Karpas-422 (cell line): ENCODE measurements at regions not wholly inside any gene's neighbourhood (a gene's known extent, or its start where the extent isn't known, plus 50 kb on each side); places are given as distances from the start of the nearest gene placed in this dataset.

ENCODE experiments used
- DNase-seq: peaks from one replicate; pipeline ENCODE4 v3.0.0-alpha.2; 2015
- H2AFZ ChIP-seq: fragments of 200-600 bp; sonication (generic); 2 replicates; pipeline ENCODE4 v1.6.1; 2014; ENCODE audit warnings: antibody characterized with exemption, low read length, mixed read lengths
- H3K27ac ChIP-seq: fragments of 200-600 bp; sonication (generic); 2 replicates; pipeline ENCODE4 v1.5.1; 2014; ENCODE audit warnings: mild to moderate bottlenecking, low read length, moderate library complexity
- H3K27me3 ChIP-seq: fragments of 200-600 bp; sonication (generic); 2 replicates; pipeline ENCODE4 v1.6.1; 2014; ENCODE audit warnings: low read length, mixed read lengths
- H3K36me3 ChIP-seq: fragments of 200-600 bp; sonication (generic); 2 replicates; pipeline ENCODE4 v1.6.1; 2014; ENCODE audit warnings: low read length, mixed read lengths; ENCODE audit not compliant: insufficient read depth
- H3K4me1 ChIP-seq: fragments of 200-600 bp; sonication (generic); 2 replicates; pipeline ENCODE4 v1.6.1; 2014; ENCODE audit warnings: mild to moderate bottlenecking, low read length, mixed read lengths
- H3K4me2 ChIP-seq: fragments of 200-600 bp; sonication (generic); 2 replicates; pipeline ENCODE4 v1.6.1; 2014; ENCODE audit warnings: low read length, low read depth, mild to moderate bottlenecking; ENCODE audit not compliant: poor library complexity, severe bottlenecking
- H3K4me3 ChIP-seq: fragments of 200-600 bp; sonication (generic); 2 replicates; pipeline ENCODE4 v1.5.1; 2014; ENCODE audit warnings: mild to moderate bottlenecking, antibody characterized with exemption, low read length, mixed read lengths
- H3K79me2 ChIP-seq: fragments of 200-600 bp; sonication (generic); 2 replicates; pipeline ENCODE4 v1.6.1; 2014; ENCODE audit warnings: mild to moderate bottlenecking, low read length, mixed read lengths
- H3K9ac ChIP-seq: fragments of 200-600 bp; sonication (generic); 2 replicates; pipeline ENCODE4 v1.6.0; 2014; ENCODE audit warnings: low read length
- H3K9me2 ChIP-seq: fragments of 200-600 bp; sonication (generic), shearing (Covaris generic); replicated peaks from 2 replicates; pipeline ENCODE4 v1.6.0; 2014; ENCODE audit warnings: mild to moderate bottlenecking, low read length, moderate library complexity; ENCODE audit not compliant: insufficient read depth
- H3K9me3 ChIP-seq: fragments of 300-700, 200-600 bp; sonication (generic); 2 replicates; pipeline ENCODE4 v1.6.1; 2014; ENCODE audit warnings: low read length, mixed read lengths
- H4K20me1 ChIP-seq: fragments of 200-600 bp; sonication (generic); 2 replicates; pipeline ENCODE4 v1.6.1; 2014; ENCODE audit warnings: mild to moderate bottlenecking, antibody characterized with exemption, low read length, low read depth; ENCODE audit not compliant: insufficient read depth

DNA sequence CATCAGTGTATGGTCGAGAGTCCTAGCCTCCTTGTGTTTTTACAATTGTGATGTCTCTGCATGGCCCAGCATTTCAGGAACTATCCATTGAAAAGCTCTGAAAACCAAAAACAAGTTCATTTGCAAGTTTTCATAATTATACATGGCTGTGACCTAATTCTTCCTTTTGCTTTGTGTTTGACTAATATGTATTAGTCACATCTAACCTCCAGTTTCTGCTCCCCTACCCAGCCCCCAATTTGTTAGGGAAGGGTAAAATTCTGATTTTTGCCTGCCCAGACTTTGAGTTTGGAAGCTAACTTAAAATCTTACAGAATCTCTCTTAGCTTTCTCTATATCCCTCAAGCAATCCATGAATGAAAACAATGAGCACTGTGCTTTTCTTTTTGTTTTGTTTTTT is 128.2 kb upstream of the SEMA6A start:
- Histone ChIP-seq H3K4me1 (no peaks in the 10 kb centered on the region), H3K9ac (no peak overlapping the region), H3K36me3 (no peaks in the 10 kb centered on the region), H3K79me2 (no peaks in the 10 kb centered on the region), H3K27me3 (no peaks in the 10 kb centered on the region), H4K20me1 (no peaks in the 10 kb centered on the region), H3K9me3 (no peaks in the 10 kb centered on the region), H3K9me2 (no peaks in the 10 kb centered on the region), H3K4me3 (no peak overlapping the region), H3K4me2 (no peak overlapping the region), H2AFZ (no peak overlapping the region), H3K27ac (no peak overlapping the region)
- no peak for DNase-seq

DNA sequence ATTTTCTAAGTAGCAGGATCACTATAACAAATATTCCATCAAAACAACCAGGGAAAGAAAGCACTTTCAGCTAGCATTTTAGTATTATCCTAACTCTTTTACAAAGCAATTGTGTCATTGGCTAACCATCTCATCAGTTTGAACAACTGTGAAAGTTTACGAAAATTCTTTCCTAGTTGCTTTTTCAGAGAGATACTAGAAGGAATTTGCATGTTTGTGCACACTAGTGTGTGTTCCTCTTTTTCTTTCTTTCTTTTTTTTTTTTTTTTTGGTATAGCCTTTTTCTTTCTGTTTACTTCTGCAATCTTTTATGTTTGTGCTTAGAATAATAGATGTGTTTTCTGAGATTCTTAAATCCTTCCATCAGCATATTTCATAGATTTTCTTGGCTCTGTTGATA is 124.7 kb upstream of the SEMA6A start:
- Histone ChIP-seq H4K20me1 (no peaks in the 10 kb centered on the region), H3K79me2 (no peaks in the 10 kb centered on the region), H3K4me3 (no peak overlapping the region), H3K36me3 (no peaks in the 10 kb centered on the region), H3K4me2 (no peak overlapping the region), H3K9me2 (no peaks in the 10 kb centered on the region), H3K9me3 (no peaks in the 10 kb centered on the region), H2AFZ (no peak overlapping the region), H3K27ac (no peak overlapping the region), H3K27me3 (no peaks in the 10 kb centered on the region), H3K4me1 (no peaks in the 10 kb centered on the region), H3K9ac (no peak overlapping the region)
- no peak for DNase-seq

DNA sequence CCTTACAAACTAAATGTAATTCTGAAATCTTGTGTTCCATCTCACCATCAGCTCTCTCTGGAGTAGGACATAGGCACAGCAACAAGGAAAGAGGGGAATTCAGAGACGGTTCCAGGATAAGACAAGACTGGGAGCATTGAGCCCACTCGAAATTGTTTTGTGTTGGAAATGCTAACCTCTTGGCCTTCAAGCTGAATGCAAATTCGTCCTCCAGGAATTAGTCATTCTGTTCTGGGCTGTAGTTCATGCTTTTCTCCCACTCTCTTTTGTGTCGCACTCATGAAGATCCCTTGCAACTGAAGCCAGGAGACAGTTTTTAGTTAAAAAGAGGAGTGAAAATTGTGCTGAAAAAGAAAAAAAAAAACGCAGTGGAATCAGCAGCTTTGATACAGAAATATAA is 121.7 kb upstream of the SEMA6A start:
- H2AFZ ChIP-seq, result no peak overlapping the region
- DNase-seq, result no peak

DNA sequence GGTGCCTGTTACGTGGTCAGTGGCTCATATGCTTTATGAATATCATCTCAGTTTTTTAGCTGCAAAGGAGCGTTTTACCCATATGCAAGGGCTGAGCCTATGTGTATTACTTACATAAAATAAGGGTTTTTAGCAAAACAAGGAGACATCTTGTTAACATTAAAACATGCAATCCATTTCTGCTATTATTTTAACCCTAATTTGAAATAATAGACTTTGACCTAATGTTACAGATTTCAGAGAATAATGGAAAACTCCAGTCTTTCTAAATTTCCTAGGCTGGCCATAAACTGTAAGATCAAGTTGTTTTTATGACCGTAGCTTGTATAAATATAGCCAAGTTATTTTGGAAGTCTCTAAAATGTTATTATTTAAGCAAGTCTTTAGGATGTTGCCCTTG is 121.1 kb upstream of the SEMA6A start:
- H3K79me2 ChIP-seq, result no peaks in the 10 kb centered on the region
- no peaks in the 10 kb centered on the region for H3K36me3 ChIP-seq
- H3K4me2 ChIP-seq, result no peak overlapping the region
- no peaks in the 10 kb centered on the region for H3K27me3 ChIP-seq
- no peak overlapping the region for H3K4me3 ChIP-seq
- H3K4me1 ChIP-seq, result no peaks in the 10 kb centered on the region
- no peaks in the 10 kb centered on the region for H3K9me2 ChIP-seq
- H4K20me1 ChIP-seq, result no peaks in the 10 kb centered on the region
- DNase-seq, result no peak
- H2AFZ ChIP-seq, result no peak overlapping the region
- H3K9me3 ChIP-seq, result no peaks in the 10 kb centered on the region
- no peak overlapping the region for H3K27ac ChIP-seq
- H3K9ac ChIP-seq, result no peak overlapping the region

More for the DNA sequence above, 121.7 kb upstream of the SEMA6A start:
- Histone ChIP-seq H3K4me2 (no peak overlapping the region), H3K9me3 (no peaks in the 10 kb centered on the region), H3K4me3 (no peak overlapping the region), H3K79me2 (no peaks in the 10 kb centered on the region), H3K27ac (no peak overlapping the region), H4K20me1 (no peaks in the 10 kb centered on the region), H3K9ac (no peak overlapping the region), H3K9me2 (no peaks in the 10 kb centered on the region), H3K4me1 (no peaks in the 10 kb centered on the region), H3K36me3 (no peaks in the 10 kb centered on the region), H3K27me3 (no peaks in the 10 kb centered on the region)

DNA sequence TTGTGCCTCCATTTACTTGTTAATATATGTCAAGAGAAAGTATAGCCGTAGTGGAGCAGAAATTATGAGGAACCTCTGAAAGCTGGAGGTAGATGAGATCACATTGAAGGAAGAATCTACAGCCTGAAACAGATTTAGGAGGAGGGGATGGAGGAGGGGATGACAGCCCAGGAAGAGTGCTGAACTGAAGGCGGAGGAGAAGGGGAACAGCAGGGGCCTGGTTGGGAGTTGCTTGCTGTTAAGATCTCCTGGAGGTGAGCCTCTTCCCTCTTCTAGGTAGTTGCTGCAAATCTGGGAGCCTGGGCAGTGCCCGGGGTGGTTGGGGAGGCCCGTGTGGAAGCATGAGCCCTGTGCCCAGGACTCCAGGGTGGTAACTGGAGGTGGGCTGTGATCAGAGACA is 111.8 kb upstream of the SEMA6A start:
- Histone ChIP-seq H3K9me2 (no peaks in the 10 kb centered on the region), H3K79me2 (no peaks in the 10 kb centered on the region), H3K4me3 (no peak overlapping the region), H3K27ac (no peak overlapping the region), H3K36me3 (no peaks in the 10 kb centered on the region), H3K27me3 (no peaks in the 10 kb centered on the region), H3K9ac (no peak overlapping the region), H4K20me1 (no peaks in the 10 kb centered on the region), H3K4me1 (no peaks in the 10 kb centered on the region), H3K9me3 (no peaks in the 10 kb centered on the region), H2AFZ (no peak overlapping the region), H3K4me2 (no peak overlapping the region)
- no peak for DNase-seq

DNA sequence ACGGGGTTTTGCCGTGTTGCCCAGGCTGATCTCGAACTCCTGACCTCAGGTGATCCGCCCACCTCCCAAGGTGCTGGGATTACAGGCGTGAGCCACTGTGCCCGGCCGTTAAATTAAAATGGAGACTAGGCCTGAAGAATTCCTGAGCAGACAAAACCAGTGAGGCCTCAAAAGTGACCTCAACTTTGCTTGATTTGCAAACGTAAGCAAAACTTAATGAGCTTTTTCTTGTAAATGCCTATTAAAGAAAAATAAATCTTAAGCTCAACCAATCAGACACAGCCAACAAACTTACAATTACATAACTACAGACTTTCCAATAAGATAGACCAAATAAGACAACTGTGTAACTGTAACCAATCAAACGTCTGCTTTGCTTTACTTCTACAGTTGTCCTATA is 111.3 kb upstream of the SEMA6A start:
- Histone ChIP-seq H4K20me1 (no peaks in the 10 kb centered on the region), H3K27ac (no peak overlapping the region), H3K4me3 (no peak overlapping the region), H3K9ac (no peak overlapping the region), H3K36me3 (no peaks in the 10 kb centered on the region), H3K9me3 (no peaks in the 10 kb centered on the region), H3K79me2 (no peaks in the 10 kb centered on the region), H3K4me2 (no peak overlapping the region), H3K9me2 (no peaks in the 10 kb centered on the region), H3K27me3 (no peaks in the 10 kb centered on the region), H3K4me1 (no peaks in the 10 kb centered on the region), H2AFZ (no peak overlapping the region)
- DNase-seq, result no peak

DNA sequence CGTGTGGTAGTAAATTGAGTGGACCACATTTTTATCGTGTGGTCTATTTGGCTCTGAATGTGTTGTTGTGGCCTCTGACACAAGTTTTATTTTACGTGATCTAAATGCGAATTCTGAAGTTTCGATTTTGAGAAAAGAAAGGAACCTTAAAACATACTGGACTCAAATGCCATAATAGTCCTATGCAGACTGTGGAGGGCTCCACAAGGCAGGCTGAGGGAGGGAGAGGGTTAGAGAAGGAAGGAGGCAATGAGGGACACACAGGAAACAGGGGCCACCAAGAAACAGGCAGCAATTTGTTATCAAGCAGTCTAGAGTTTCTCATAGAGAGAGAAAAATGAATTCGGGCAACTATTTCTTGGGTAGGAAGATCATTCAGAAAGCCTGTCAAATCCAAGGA is 110.4 kb upstream of the SEMA6A start:
- Histone ChIP-seq H3K9me2 (no peaks in the 10 kb centered on the region), H3K36me3 (no peaks in the 10 kb centered on the region), H3K4me2 (no peak overlapping the region), H3K27me3 (no peaks in the 10 kb centered on the region), H3K4me1 (no peaks in the 10 kb centered on the region), H4K20me1 (no peaks in the 10 kb centered on the region), H2AFZ (no peak overlapping the region), H3K27ac (no peak overlapping the region), H3K4me3 (no peak overlapping the region), H3K79me2 (no peaks in the 10 kb centered on the region), H3K9me3 (no peaks in the 10 kb centered on the region), H3K9ac (no peak overlapping the region)
- no peak for DNase-seq

DNA sequence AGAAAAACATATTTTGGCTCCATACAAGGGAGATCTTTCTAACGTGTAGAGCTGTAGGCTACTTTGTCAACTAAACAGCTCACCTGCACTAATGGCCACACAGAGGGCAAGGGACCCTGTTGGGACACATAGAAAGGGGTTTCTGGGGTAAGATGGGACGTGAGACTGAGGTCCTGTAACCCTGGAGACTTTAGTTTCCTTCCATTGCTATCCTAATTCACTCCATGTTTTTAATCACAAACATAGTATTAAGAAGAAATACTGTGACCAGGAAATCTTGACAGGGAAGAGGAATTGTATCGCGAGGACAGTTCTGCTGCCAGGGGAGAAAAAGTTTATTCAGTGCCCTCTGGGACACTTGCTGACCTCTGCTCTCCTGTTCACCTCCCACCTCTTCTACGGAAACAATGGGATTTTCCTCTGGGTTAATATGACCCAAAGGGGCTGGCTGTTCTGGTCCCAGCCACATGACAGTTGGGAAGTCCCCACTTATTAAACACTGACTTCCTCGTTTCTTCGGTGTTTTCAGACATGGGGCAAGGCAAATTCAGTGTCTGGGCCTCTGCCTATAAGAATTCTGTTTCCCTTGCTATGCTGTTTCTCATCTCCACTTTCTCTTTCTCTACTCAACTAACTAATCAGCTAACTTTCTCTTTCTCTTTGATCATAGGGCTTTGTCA is 106.9 kb upstream of the SEMA6A start:
- no peak overlapping the region for H3K9ac ChIP-seq
- no peak overlapping the region for H2AFZ ChIP-seq
- no peaks in the 10 kb centered on the region for H3K4me1 ChIP-seq
- no peaks in the 10 kb centered on the region for H3K9me2 ChIP-seq
- H3K9me3 ChIP-seq, result no peaks in the 10 kb centered on the region
- H3K27me3 ChIP-seq, result no peaks in the 10 kb centered on the region; the same call in 1 of the 2 replicates
- no peak overlapping the region for H3K4me3 ChIP-seq
- no peak overlapping the region for H3K27ac ChIP-seq
- no peaks in the 10 kb centered on the region for H3K79me2 ChIP-seq
- H4K20me1 ChIP-seq, result no peaks in the 10 kb centered on the region
- DNase-seq, result no peak
- no peaks in the 10 kb centered on the region for H3K36me3 ChIP-seq
- H3K4me2 ChIP-seq, result no peak overlapping the region

DNA sequence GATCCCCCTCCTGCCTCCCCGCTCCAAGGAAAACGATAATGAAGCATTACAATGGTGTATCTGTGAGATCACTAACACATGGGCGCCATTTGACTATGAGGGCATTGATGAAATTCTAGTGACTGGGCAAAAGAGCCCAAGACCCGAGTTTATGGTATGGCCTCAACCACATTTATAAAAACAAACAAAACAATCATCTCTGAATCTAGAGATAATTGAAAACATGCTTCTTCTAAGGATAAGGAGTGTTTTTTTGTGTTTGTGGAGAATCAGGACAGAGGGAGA is 100.9 kb upstream of the SEMA6A start:
- Histone ChIP-seq H4K20me1 (no peaks in the 10 kb centered on the region), H3K4me1 (no peaks in the 10 kb centered on the region), H3K27me3 (no peaks in the 10 kb centered on the region; the same call in 1 of the 2 replicates), H3K9me3 (no peaks in the 10 kb centered on the region), H3K4me3 (no peak overlapping the region), H3K27ac (no peak overlapping the region), H3K9me2 (no peaks in the 10 kb centered on the region), H3K9ac (no peak overlapping the region), H3K36me3 (no peaks in the 10 kb centered on the region), H3K79me2 (no peaks in the 10 kb centered on the region), H2AFZ (no peak overlapping the region), H3K4me2 (no peak overlapping the region)
- DNase-seq, result no peak
